ENCODE measurements at regions not wholly inside any gene's neighbourhood (a gene's known extent, or its start where the extent isn't known, plus 50 kb on each side); places are given as distances from the start of the nearest gene placed in this dataset.

DNA sequence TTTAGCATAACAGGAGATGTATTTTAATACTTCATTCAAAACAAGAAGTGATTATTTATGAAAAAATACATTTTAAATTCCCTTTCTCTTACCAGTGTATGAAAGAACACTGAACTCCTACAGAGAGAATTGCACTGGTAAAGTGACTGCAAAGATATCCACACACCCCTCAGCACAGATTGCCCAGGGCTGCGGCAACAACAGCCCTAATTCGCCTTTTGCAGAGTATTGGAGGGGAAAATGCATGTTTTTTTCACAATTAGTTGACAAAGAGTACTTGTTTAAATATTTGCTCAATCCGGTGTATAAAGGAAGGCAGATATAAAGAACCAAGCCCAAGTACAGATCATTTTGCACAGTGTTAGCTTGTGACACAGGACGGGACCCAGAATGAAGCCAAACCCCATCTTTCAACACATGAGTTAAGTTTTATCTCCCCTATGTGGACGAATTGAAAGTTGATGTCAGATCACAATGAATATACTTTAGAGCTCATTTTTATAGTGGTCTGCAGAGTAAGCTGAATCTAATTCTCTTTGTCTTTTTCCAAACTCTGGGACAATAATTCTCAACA is 551.4 kb upstream of the IGFBP7 start:
- TF ChIP-seq, protein P1, sequence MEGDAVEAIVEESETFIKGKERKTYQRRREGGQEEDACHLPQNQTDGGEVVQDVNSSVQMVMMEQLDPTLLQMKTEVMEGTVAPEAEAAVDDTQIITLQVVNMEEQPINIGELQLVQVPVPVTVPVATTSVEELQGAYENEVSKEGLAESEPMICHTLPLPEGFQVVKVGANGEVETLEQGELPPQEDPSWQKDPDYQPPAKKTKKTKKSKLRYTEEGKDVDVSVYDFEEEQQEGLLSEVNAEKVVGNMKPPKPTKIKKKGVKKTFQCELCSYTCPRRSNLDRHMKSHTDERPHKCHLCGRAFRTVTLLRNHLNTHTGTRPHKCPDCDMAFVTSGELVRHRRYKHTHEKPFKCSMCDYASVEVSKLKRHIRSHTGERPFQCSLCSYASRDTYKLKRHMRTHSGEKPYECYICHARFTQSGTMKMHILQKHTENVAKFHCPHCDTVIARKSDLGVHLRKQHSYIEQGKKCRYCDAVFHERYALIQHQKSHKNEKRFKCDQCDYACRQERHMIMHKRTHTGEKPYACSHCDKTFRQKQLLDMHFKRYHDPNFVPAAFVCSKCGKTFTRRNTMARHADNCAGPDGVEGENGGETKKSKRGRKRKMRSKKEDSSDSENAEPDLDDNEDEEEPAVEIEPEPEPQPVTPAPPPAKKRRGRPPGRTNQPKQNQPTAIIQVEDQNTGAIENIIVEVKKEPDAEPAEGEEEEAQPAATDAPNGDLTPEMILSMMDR (conservative IDR thresholded peaks at IDR 0.05) = no peak
- TF ChIP-seq ZFX (IDR thresholded peaks at IDR 0.05) = no peak
